IMR-90 (cell line): ENCODE measurements at regions not wholly inside any gene's neighbourhood (a gene's known extent, or its start where the extent isn't known, plus 50 kb on each side); places are given as distances from the start of the nearest gene placed in this dataset.

Experiments used
- ATAC-seq: fragments of 200-7000 bp; cut with Tn5 transposase; 2 replicates; pipeline ENCODE4 v1.9.1; 2020; ENCODE audit warnings: low read depth, mild to moderate bottlenecking, moderate library complexity
- BruUV-seq: library from RNA; stranded (reverse); fragments of 400-500 nt; replicated peaks from 2 replicates; lab custom pipeline; 2021; lab: Mats Ljungman, UMichigan
- CTCF ChIA-PET: fragments of 300-600 bp; formaldehyde crosslinking; extraction: SDS; loops from one replicate; lab custom pipeline; 2021; ENCODE audit warnings: antibody characterized with exemption; lab: Yijun Ruan, JAX
- POLR2A ChIA-PET: fragments of 300-600 bp; sonication (Branson Sonifier 250); formaldehyde crosslinking; loops from one replicate; lab custom pipeline; 2022; ENCODE audit warnings: antibody characterized with exemption; ENCODE audit not compliant: unreplicated experiment; lab: Charles Lee
- DNase-seq: peaks from one replicate; pipeline ENCODE4 v3.0.0; 2013
- H2AFZ ChIP-seq: replicated peaks from 2 replicates; pipeline ENCODE3; 2013; ENCODE audit warnings: low read length, mild to moderate bottlenecking; ENCODE audit not compliant: poor library complexity
- H2AK5ac ChIP-seq: 2 replicates; pipeline ENCODE4 v1.6.1; 2013; ENCODE audit warnings: low read depth, low read length, inconsistent platforms
- H2AK9ac ChIP-seq: replicated peaks from 2 replicates; pipeline ENCODE3; 2013; ENCODE audit warnings: mild to moderate bottlenecking, low read depth, low read length, moderate library complexity; ENCODE audit not compliant: poor library complexity
- H2BK120ac ChIP-seq: 2 replicates; pipeline ENCODE4 v1.6.1; 2013; ENCODE audit warnings: low read depth, low read length, inconsistent platforms
- H2BK15ac ChIP-seq: 3 replicates; pipeline ENCODE4 v1.6.1; 2013; ENCODE audit warnings: low read depth, low read length, inconsistent platforms
- H2BK20ac ChIP-seq: 2 replicates; pipeline ENCODE4 v1.6.1; 2013; ENCODE audit warnings: low read depth, mild to moderate bottlenecking, inconsistent platforms, low read length, moderate library complexity
- H2BK5ac ChIP-seq: 2 replicates; pipeline ENCODE4 v1.6.1; 2013; ENCODE audit warnings: mild to moderate bottlenecking, low read depth, low read length, inconsistent platforms; ENCODE audit not compliant: poor library complexity, severe bottlenecking
- H3K14ac ChIP-seq: replicated peaks from 2 replicates; pipeline ENCODE4 v1.6.1; 2013; ENCODE audit warnings: low read depth, low read length, inconsistent platforms
- H3K18ac ChIP-seq: 2 replicates; pipeline ENCODE4 v1.6.1; 2013; ENCODE audit warnings: low read depth, low read length, control low read depth
- H3K23ac ChIP-seq: 2 replicates; pipeline ENCODE4 v1.6.1; 2013; ENCODE audit warnings: low read depth, low read length, inconsistent platforms
- H3K27ac ChIP-seq: 2 replicates; pipeline ENCODE4 v1.5.1; 2013; ENCODE audit warnings: mild to moderate bottlenecking, control low read depth, low read length; ENCODE audit not compliant: insufficient read depth
- H3K27me3 ChIP-seq: 2 replicates; pipeline ENCODE4 v1.6.1; 2013; ENCODE audit warnings: low read length; ENCODE audit not compliant: control insufficient read depth, insufficient read depth
- H3K36me3 ChIP-seq: 2 replicates; pipeline ENCODE4 v1.6.1; 2013; ENCODE audit warnings: low read length, mixed read lengths; ENCODE audit not compliant: control insufficient read depth, insufficient read depth
- H3K4ac ChIP-seq: 2 replicates; pipeline ENCODE4 v1.6.1; 2013; ENCODE audit warnings: low read depth, low read length, inconsistent platforms
- H3K4me1 ChIP-seq: 2 replicates; pipeline ENCODE4 v1.6.1; 2013; ENCODE audit warnings: low read length, mixed read lengths; ENCODE audit not compliant: control insufficient read depth, insufficient read depth
- H3K4me2 ChIP-seq: 2 replicates; pipeline ENCODE4 v1.6.1; 2013; ENCODE audit warnings: low read depth, mild to moderate bottlenecking, control low read depth, low read length, moderate library complexity
- H3K4me3 ChIP-seq: 2 replicates; pipeline ENCODE4 v1.5.1; 2013; ENCODE audit warnings: low read depth, mild to moderate bottlenecking, control low read depth, low read length, moderate library complexity; ENCODE audit not compliant: insufficient read depth
- H3K56ac ChIP-seq: 2 replicates; pipeline ENCODE4 v1.6.1; 2013; ENCODE audit warnings: low read length, inconsistent platforms; ENCODE audit not compliant: insufficient read depth; ENCODE audit errors: extremely low read depth
- H3K79me1 ChIP-seq, 2 experiments: 2 replicates each; pipeline ENCODE4 v1.6.1; 2013; ENCODE audit warnings: low read length in 2 of 2, inconsistent platforms in 1 of 2, low read depth in 1 of 2
- H3K9ac ChIP-seq: 2 replicates; pipeline ENCODE4 v1.6.1; 2013; ENCODE audit warnings: low read depth, low read length, control low read depth
- H3K9me1 ChIP-seq: 2 replicates; pipeline ENCODE4 v1.6.1; 2013; ENCODE audit warnings: low read length, inconsistent platforms; ENCODE audit not compliant: insufficient read depth
- H3K9me3 ChIP-seq: 2 replicates; pipeline ENCODE4 v1.6.1; 2013; ENCODE audit warnings: low read length; ENCODE audit not compliant: control insufficient read depth, insufficient read depth
- H4K20me1 ChIP-seq: 2 replicates; pipeline ENCODE4 v1.6.1; 2013; ENCODE audit warnings: low read length, inconsistent platforms; ENCODE audit not compliant: insufficient read depth
- H4K5ac ChIP-seq: 2 replicates; pipeline ENCODE4 v1.6.1; 2013; ENCODE audit warnings: mild to moderate bottlenecking, low read depth, low read length, control low read depth
- H4K8ac ChIP-seq, 2 experiments: 2 replicates each; pipeline ENCODE4 v1.6.1; 2013; ENCODE audit warnings: low read depth in 2 of 2, low read length in 2 of 2, control low read depth in 1 of 2, inconsistent platforms in 1 of 2
- H4K91ac ChIP-seq: 2 replicates; pipeline ENCODE4 v1.6.1; 2013; ENCODE audit warnings: low read depth, low read length, inconsistent platforms; ENCODE audit not compliant: insufficient read depth
- BHLHE40 ChIP-seq: fragments of 150-350 bp; IDR thresholded peaks from 2 replicates; pipeline ENCODE4 v1.6.1; 2016; ENCODE audit warnings: mild to moderate bottlenecking, low read depth, low read length
- CEBPB ChIP-seq: IDR thresholded peaks from 2 replicates; pipeline ENCODE4 v1.6.1; 2012; ENCODE audit warnings: low read depth, low read length, improper control_type of control experiment
- CHD1 ChIP-seq: IDR thresholded peaks from 2 replicates; pipeline ENCODE4 v1.6.1; 2012; ENCODE audit warnings: low read depth, low read length, improper control_type of control experiment
- CTCF ChIP-seq: conservative IDR thresholded peaks from 2 replicates; pipeline ENCODE4 v1.5.1; 2012; ENCODE audit warnings: mild to moderate bottlenecking, low read depth, low read length, improper control_type of control experiment
- FOS ChIP-seq: fragments of 150-350 bp; IDR thresholded peaks from 2 replicates; pipeline ENCODE4 v1.6.1; 2016; ENCODE audit warnings: low read depth, low read length
- MAFK ChIP-seq: IDR thresholded peaks from 2 replicates; pipeline ENCODE4 v1.6.1; 2012; ENCODE audit warnings: low read depth, low read length, improper control_type of control experiment
- MAZ ChIP-seq: IDR thresholded peaks from 2 replicates; pipeline ENCODE4 v1.6.1; 2012; ENCODE audit warnings: low read depth, mild to moderate bottlenecking, low read length, improper control_type of control experiment, moderate library complexity, borderline replicate concordance
- MXI1 ChIP-seq: IDR thresholded peaks from 2 replicates; pipeline ENCODE4 v1.6.1; 2012; ENCODE audit warnings: low read depth, mild to moderate bottlenecking, low read length, moderate library complexity, borderline replicate concordance
- NFE2L2 ChIP-seq: fragments of 150-350 bp; IDR thresholded peaks from 2 replicates; pipeline ENCODE4 v1.6.1; 2016; ENCODE audit warnings: low read depth, mild to moderate bottlenecking, low read length
- POLR2A ChIP-seq: IDR thresholded peaks from 2 replicates; pipeline ENCODE4 v1.6.1; 2012; ENCODE audit warnings: mild to moderate bottlenecking, low read depth, low read length
- RAD21 ChIP-seq: IDR thresholded peaks from 2 replicates; pipeline ENCODE4 v1.6.1; 2012; ENCODE audit warnings: low read length, improper control_type of control experiment
- RCOR1 ChIP-seq: IDR thresholded peaks from 2 replicates; pipeline ENCODE4 v1.6.1; 2012; ENCODE audit warnings: mild to moderate bottlenecking, low read length, improper control_type of control experiment; ENCODE audit not compliant: insufficient replicate concordance
- RFX5 ChIP-seq: IDR thresholded peaks from 2 replicates; pipeline ENCODE4 v1.8.0; 2012; ENCODE audit warnings: low read depth, mild to moderate bottlenecking, low read length, moderate library complexity
- SMC3 ChIP-seq: fragments of 150-350 bp; IDR thresholded peaks from 2 replicates; pipeline ENCODE4 v1.6.1; 2016; ENCODE audit warnings: low read depth, mild to moderate bottlenecking, antibody characterized with exemption, low read length, moderate library complexity
- USF2 ChIP-seq: fragments of 150-350 bp; IDR thresholded peaks from 2 replicates; pipeline ENCODE4 v1.6.1; 2017; ENCODE audit warnings: mild to moderate bottlenecking, antibody characterized with exemption, low read length, low read depth
- WGBS, 2 experiments: methylation state at CpG; one replicate each; pipeline versions ENCODE4 v1.1.5 to v1.1.7; 2013; ENCODE audit warnings: missing lambda C conversion rate in 2 of 2; ENCODE audit not compliant: insufficient read length in 1 of 2; ENCODE audit errors: extremely low coverage in 2 of 2; 5-methylcytosine and 5-hydroxymethylcytosine counted together
- dilution Hi-C: fragments of 300-500 bp; cut with HindIII; formaldehyde crosslinking; loops from one replicate; pipeline ENCODE4 v1.14.3; 2018; ENCODE audit warnings: low sequenced_read_pairs; ENCODE audit not compliant: unreplicated experiment
- in situ Hi-C: fragments of 300-500 bp; cut with MboI; formaldehyde crosslinking; loops from 3 replicates; pipeline ENCODE4 v1.14.3; 2019; ENCODE audit warnings: low sequenced_read_pairs, inconsistent platforms, mixed read lengths
- intact Hi-C: fragments of 100-400 bp; cut with micrococcal nuclease; formaldehyde crosslinking; loops from 2 replicates; pipeline ENCODE4 v1.10.0; 2022
- TF ChIP-seq, protein P1 (sequence below): fragments of 150-350 bp; IDR thresholded peaks from 2 replicates; pipeline ENCODE4 v1.6.1; 2016; ENCODE audit warnings: low read depth, mild to moderate bottlenecking, low read length, moderate library complexity, borderline replicate concordance

GRCh38 chr5:68592351-68592750, 376.8 kb downstream of the PIK3R1 start:
- H3K4me2 ChIP-seq, result no peak overlapping the region
- H3K14ac ChIP-seq, result no peak overlapping the region
- H2BK120ac ChIP-seq, result no peak overlapping the region
- H3K4ac ChIP-seq, result no peak overlapping the region
- H4K91ac ChIP-seq, result no peak overlapping the region
- no peak overlapping the region for H3K23ac ChIP-seq
- H3K79me1 ChIP-seq, result no peaks in the 10 kb centered on the region
- peaks cover 2% of the 10 kb centered on the region; the same call in 1 of the 2 replicates for H3K4me1 ChIP-seq
- H2AK9ac ChIP-seq, result no peak overlapping the region
- H4K5ac ChIP-seq, result no peak overlapping the region
- no peak overlapping the region for H2BK5ac ChIP-seq
- TF ChIP-seq POLR2A (no peak), NFE2L2 (no peak), FOS (no peak), RCOR1 (no peak), USF2 (no peak), MXI1 (no peak), CTCF (no peak), MAFK (no peak), BHLHE40 (no peak), CHD1 (no peak), RAD21 (no peak), MAZ (no peak), CEBPB (no peak), SMC3 (no peak), RFX5 (no peak)
- TF ChIP-seq, protein P1, sequence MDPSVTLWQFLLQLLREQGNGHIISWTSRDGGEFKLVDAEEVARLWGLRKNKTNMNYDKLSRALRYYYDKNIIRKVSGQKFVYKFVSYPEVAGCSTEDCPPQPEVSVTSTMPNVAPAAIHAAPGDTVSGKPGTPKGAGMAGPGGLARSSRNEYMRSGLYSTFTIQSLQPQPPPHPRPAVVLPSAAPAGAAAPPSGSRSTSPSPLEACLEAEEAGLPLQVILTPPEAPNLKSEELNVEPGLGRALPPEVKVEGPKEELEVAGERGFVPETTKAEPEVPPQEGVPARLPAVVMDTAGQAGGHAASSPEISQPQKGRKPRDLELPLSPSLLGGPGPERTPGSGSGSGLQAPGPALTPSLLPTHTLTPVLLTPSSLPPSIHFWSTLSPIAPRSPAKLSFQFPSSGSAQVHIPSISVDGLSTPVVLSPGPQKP, result no peak
- H3K36me3 ChIP-seq, result no peaks in the 10 kb centered on the region
- no peak for ATAC-seq
- H4K20me1 ChIP-seq, result no peaks in the 10 kb centered on the region
- no CpG with 5 or more reads among the region's 3 CpGs for WGBS, 2 experiments
- H3K27ac ChIP-seq, result no peak overlapping the region
- in situ Hi-C loops, result no loop called here
- H2AFZ ChIP-seq, result no peak overlapping the region
- dilution Hi-C loops, result no loop called here
- no peak overlapping the region for H2BK20ac ChIP-seq
- no peak overlapping the region for H4K8ac ChIP-seq
- CTCF ChIA-PET, result no interaction called here
- intact Hi-C loops, result no loop called here
- H3K9me3 ChIP-seq, result no peaks in the 10 kb centered on the region; the same call in 1 of the 2 replicates
- no peak overlapping the region for H3K9ac ChIP-seq
- no peaks in the 10 kb centered on the region for H3K27me3 ChIP-seq
- no peak overlapping the region for H2BK15ac ChIP-seq
- H2AK5ac ChIP-seq, result no peak overlapping the region
- no peaks in the 10 kb centered on the region for H3K9me1 ChIP-seq
- no TSS peak for BruUV-seq
- H3K18ac ChIP-seq, result no peak overlapping the region
- H3K4me3 ChIP-seq, result no peak overlapping the region
- no peak for DNase-seq
- no peak overlapping the region for H3K56ac ChIP-seq
- POLR2A ChIA-PET, result no interaction called here
